Stimulated activated memory B cell treated with anti-CD40 and anti-IgM and Interleukin-4, amounts not matched to agents 10 μg/mL and 1 μg/mL and 100 μg/mL, for 72 hours (primary cell): ENCODE measurements at regions not wholly inside any gene's neighbourhood (a gene's known extent, or its start where the extent isn't known, plus 50 kb on each side); places are given as distances from the start of the nearest gene placed in this dataset.

Source experiments
- ATAC-seq: fragments of 150-1000 bp; cut with Tn5 transposase; 2 replicates; pipeline ENCODE4 v1.10.0; 2021
- H3K27ac Mint-ChIP-seq: one replicate; pipeline ENCODE4 v1.8.0; 2022; ENCODE audit warnings: mild to moderate bottlenecking, mixed read lengths
- H3K27me3 Mint-ChIP-seq: one replicate; pipeline ENCODE4 v1.8.0; 2022; ENCODE audit warnings: mixed read lengths
- H3K36me3 Mint-ChIP-seq: one replicate; pipeline ENCODE4 v1.8.0; 2022; ENCODE audit warnings: mixed read lengths
- H3K4me1 Mint-ChIP-seq: one replicate; pipeline ENCODE4 v1.8.0; 2022; ENCODE audit warnings: mixed read lengths
- H3K4me3 Mint-ChIP-seq: one replicate; pipeline ENCODE4 v1.8.0; 2022; ENCODE audit warnings: mild to moderate bottlenecking, moderate library complexity, mixed read lengths
- H3K9me3 Mint-ChIP-seq: one replicate; pipeline ENCODE4 v1.8.0; 2022; ENCODE audit warnings: mixed read lengths

GRCh38 chr20:57056651-57057050, 209.8 kb downstream of the BMP7 start:
- peaks cover 13% of the 10 kb centered on the region for H3K27me3 Mint-ChIP-seq
- H3K27ac Mint-ChIP-seq = no peak overlapping the region
- peaks cover 2% of the 10 kb centered on the region for H3K9me3 Mint-ChIP-seq
- H3K4me3 Mint-ChIP-seq = no peak overlapping the region
- ATAC-seq = no peak
- H3K4me1 Mint-ChIP-seq = no peaks in the 10 kb centered on the region
- no peaks in the 10 kb centered on the region for H3K36me3 Mint-ChIP-seq

- Mint-ChIP-seq H3K36me3 (no peaks in the 10 kb centered on the region), H3K9me3 (no peaks in the 10 kb centered on the region), H3K4me3 (no peak overlapping the region), H3K27ac (no peak overlapping the region), H3K4me1 (no peaks in the 10 kb centered on the region), H3K27me3 (peaks cover 13% of the 10 kb centered on the region)
- ATAC-seq = no peak
These were observed 207.3 kb downstream of the BMP7 start for GRCh38 chr20:57059055-57059596.

GRCh38 chr20:57060407-57061050, 205.9 kb downstream of the BMP7 start:
- Mint-ChIP-seq H3K4me3 (no peak overlapping the region), H3K27me3 (peaks cover 13% of the 10 kb centered on the region), H3K27ac (no peak overlapping the region), H3K36me3 (no peaks in the 10 kb centered on the region), H3K9me3 (no peaks in the 10 kb centered on the region), H3K4me1 (no peaks in the 10 kb centered on the region)
- ATAC-seq = no peak

- no peaks in the 10 kb centered on the region for H3K36me3 Mint-ChIP-seq
- H3K27ac Mint-ChIP-seq = no peak overlapping the region
- no peak overlapping the region for H3K4me3 Mint-ChIP-seq
- no peak for ATAC-seq
- no peaks in the 10 kb centered on the region for H3K9me3 Mint-ChIP-seq
- peaks cover 13% of the 10 kb centered on the region for H3K27me3 Mint-ChIP-seq
- H3K4me1 Mint-ChIP-seq = no peaks in the 10 kb centered on the region
These were observed 205.2 kb downstream of the BMP7 start for GRCh38 chr20:57061051-57061900.

GRCh38 chr20:57062241-57062640, 204.2 kb downstream of the BMP7 start:
- H3K27ac Mint-ChIP-seq = no peak overlapping the region
- no peaks in the 10 kb centered on the region for H3K36me3 Mint-ChIP-seq
- peaks cover 13% of the 10 kb centered on the region for H3K27me3 Mint-ChIP-seq
- H3K4me3 Mint-ChIP-seq = no peak overlapping the region
- no peaks in the 10 kb centered on the region for H3K4me1 Mint-ChIP-seq
- no peak for ATAC-seq
- no peaks in the 10 kb centered on the region for H3K9me3 Mint-ChIP-seq

GRCh38 chr20:57062696-57063270, 203.7 kb downstream of the BMP7 start:
- Mint-ChIP-seq H3K4me1 (no peaks in the 10 kb centered on the region), H3K27ac (no peak overlapping the region), H3K4me3 (no peak overlapping the region), H3K36me3 (no peaks in the 10 kb centered on the region), H3K27me3 (peaks cover 14% of the 10 kb centered on the region), H3K9me3 (no peaks in the 10 kb centered on the region)
- no peak for ATAC-seq

GRCh38 chr20:57064836-57065235, 201.6 kb downstream of the BMP7 start:
- Mint-ChIP-seq H3K4me3 (no peak overlapping the region), H3K9me3 (no peaks in the 10 kb centered on the region), H3K36me3 (no peaks in the 10 kb centered on the region), H3K27me3 (peaks cover 29% of the 10 kb centered on the region), H3K27ac (no peak overlapping the region), H3K4me1 (no peaks in the 10 kb centered on the region)
- ATAC-seq = no peak

GRCh38 chr20:57065646-57066045, 200.8 kb downstream of the BMP7 start:
- H3K27ac Mint-ChIP-seq = no peak overlapping the region
- H3K4me3 Mint-ChIP-seq = no peak overlapping the region

GRCh38 chr20:57066126-57066900, 200.1 kb downstream of the BMP7 start:
- peaks cover 33% of the 10 kb centered on the region for H3K27me3 Mint-ChIP-seq
- no peaks in the 10 kb centered on the region for H3K4me1 Mint-ChIP-seq
- H3K27ac Mint-ChIP-seq = no peak overlapping the region
- H3K9me3 Mint-ChIP-seq = no peaks in the 10 kb centered on the region
- no peak overlapping the region for H3K4me3 Mint-ChIP-seq
- ATAC-seq = no peak
- H3K36me3 Mint-ChIP-seq = no peaks in the 10 kb centered on the region

More at GRCh38 chr20:57065646-57066045, 200.8 kb downstream of the BMP7 start:
- no peaks in the 10 kb centered on the region for H3K4me1 Mint-ChIP-seq
- H3K27me3 Mint-ChIP-seq = peaks cover 33% of the 10 kb centered on the region
- no peaks in the 10 kb centered on the region for H3K36me3 Mint-ChIP-seq
- H3K9me3 Mint-ChIP-seq = no peaks in the 10 kb centered on the region
- no peak for ATAC-seq

GRCh38 chr20:57069442-57069841, 197.0 kb downstream of the BMP7 start:
- Mint-ChIP-seq H3K4me3 (no peak overlapping the region), H3K4me1 (no peaks in the 10 kb centered on the region), H3K27me3 (peaks cover 32% of the 10 kb centered on the region), H3K9me3 (no peaks in the 10 kb centered on the region), H3K36me3 (no peaks in the 10 kb centered on the region), H3K27ac (no peak overlapping the region)
- ATAC-seq = no peak

GRCh38 chr20:57070296-57070695, 196.1 kb downstream of the BMP7 start:
- no peak for ATAC-seq
- H3K4me3 Mint-ChIP-seq = no peak overlapping the region
- no peaks in the 10 kb centered on the region for H3K36me3 Mint-ChIP-seq
- H3K9me3 Mint-ChIP-seq = peaks cover 6% of the 10 kb centered on the region
- H3K27ac Mint-ChIP-seq = no peak overlapping the region
- H3K4me1 Mint-ChIP-seq = no peaks in the 10 kb centered on the region
- H3K27me3 Mint-ChIP-seq = peaks cover 38% of the 10 kb centered on the region

- ATAC-seq = no peak
- no peaks in the 10 kb centered on the region for H3K4me1 Mint-ChIP-seq
- peaks cover 38% of the 10 kb centered on the region for H3K27me3 Mint-ChIP-seq
- no peak overlapping the region for H3K4me3 Mint-ChIP-seq
- no peaks in the 10 kb centered on the region for H3K36me3 Mint-ChIP-seq
- H3K9me3 Mint-ChIP-seq = peaks cover 6% of the 10 kb centered on the region
- H3K27ac Mint-ChIP-seq = no peak overlapping the region
These were observed 195.1 kb downstream of the BMP7 start for GRCh38 chr20:57071283-57071731.

- Mint-ChIP-seq H3K27me3 (peaks cover 38% of the 10 kb centered on the region), H3K9me3 (peaks cover 9% of the 10 kb centered on the region), H3K27ac (no peak overlapping the region), H3K4me1 (no peaks in the 10 kb centered on the region), H3K36me3 (no peaks in the 10 kb centered on the region), H3K4me3 (no peak overlapping the region)
- no peak for ATAC-seq
These were observed 194.4 kb downstream of the BMP7 start for GRCh38 chr20:57071954-57072583.

- Mint-ChIP-seq H3K27me3 (peaks cover 31% of the 10 kb centered on the region), H3K9me3 (peaks cover 14% of the 10 kb centered on the region), H3K27ac (no peak overlapping the region), H3K4me3 (no peak overlapping the region), H3K36me3 (no peaks in the 10 kb centered on the region), H3K4me1 (no peaks in the 10 kb centered on the region)
- ATAC-seq = no peak
These were observed 193.0 kb downstream of the BMP7 start for GRCh38 chr20:57073402-57073801.
